ENCODE measurements at regions not wholly inside any gene's neighbourhood (a gene's known extent, or its start where the extent isn't known, plus 50 kb on each side); places are given as distances from the start of the nearest gene placed in this dataset.

- TF ChIP-seq CTCF (IDR thresholded peaks at IDR 0.05) (no peak), POLR2A (IDR thresholded peaks at IDR 0.05) (no peak)
Observed at GRCh38 chr9:73736270-73736669, 584.6 kb downstream of the ANXA1 start.
